Stomach (tissue), 8 donors: ENCODE measurements at regions not wholly inside any gene's neighbourhood (a gene's known extent, or its start where the extent isn't known, plus 50 kb on each side); places are given as distances from the start of the nearest gene placed in this dataset.
"Not testable (repeated sequence)": the region's sequence is repeated elsewhere in the genome, so short reads cannot be mapped to it uniquely, and the experiment has no call there.

Experiments
- DNase-seq, 2 donors: peaks; one replicate each; pipeline versions ENCODE4 v3.0.0 to v3.0.0-alpha.2; 2013 to 2019
- H3K27ac ChIP-seq, 5 donors: fragments of 200-600 bp in 4 of 5; sonication (generic) in 4 of 5; one replicate each; pipeline ENCODE4 v1.5.1; 2013 to 2019; ENCODE audit warnings: mild to moderate bottlenecking in 1 of 5, moderate library complexity in 1 of 5
- H3K27me3 ChIP-seq, 3 donors: fragments of 200-600 bp; sonication (generic); one replicate each; pipeline ENCODE4 v1.5.1; 2017 to 2019; ENCODE audit warnings: mixed run types in 1 of 3
- H3K36me3 ChIP-seq, 4 donors: fragments of 200-600 bp; sonication (generic); 1 replicate in 3 of 4; 2 replicates in 1 of 4; pipeline ENCODE4 v1.5.1; 2016 to 2019
- H3K4me1 ChIP-seq, 4 donors: fragments of 200-600 bp; sonication (generic); one replicate each; pipeline ENCODE4 v1.5.1; 2016 to 2019
- H3K4me3 ChIP-seq, 4 donors: fragments of 200-600 bp; sonication (generic) in 3 of 4; one replicate each; pipeline ENCODE4 v1.5.1; 2016 to 2019; ENCODE audit warnings: mild to moderate bottlenecking in 1 of 4
- H3K9me3 ChIP-seq, 4 donors: fragments of 200-600 bp; sonication (generic); one replicate each; pipeline ENCODE4 v1.5.1; 2016 to 2019
- EP300 ChIP-seq: sonication (generic); formaldehyde crosslinking; IDR thresholded peaks from one replicate; pipeline ENCODE4 v1.6.1; 2017; ENCODE audit warnings: antibody characterized with exemption
- POLR2A ChIP-seq, 4 donors: fragments of 450-650 bp; IDR thresholded peaks; one replicate each; pipeline ENCODE4 v1.6.1; 2016; ENCODE audit warnings: antibody characterized with exemption in 4 of 4, control low read depth in 2 of 4, mild to moderate bottlenecking in 1 of 4, moderate library complexity in 1 of 4
- POLR2AphosphoS5 ChIP-seq, 3 donors: sonication (generic); formaldehyde crosslinking; IDR thresholded peaks; one replicate each; pipeline ENCODE4 v1.6.1; 2016; ENCODE audit warnings: antibody characterized with exemption in 3 of 3
- WGBS, 5 donors: extraction: QIAGEN DNeasy Blood & Tissue Kit in 3 of 5; methylation state at CpG; one replicate each; pipeline versions ENCODE4 v1.1.5 to v1.1.7; 2013 to 2018; 5-methylcytosine and 5-hydroxymethylcytosine counted together
- intact Hi-C: fragments of 100-400 bp; cut with DNase I; formaldehyde crosslinking; loops from one replicate; pipeline ENCODE4 v1.15.1; 2023; ENCODE audit warnings: low total_unique reads
- TF ChIP-seq, protein P1 (sequence below), 7 experiments: fragments of 450-650 bp in 4 of 7; fragments of 200-600 bp in 3 of 7; sonication (generic) in 3 of 7; IDR thresholded peaks; one replicate each; pipeline ENCODE4 v1.5.1; 2016 to 2019; ENCODE audit warnings: antibody characterized with exemption in 7 of 7, control low read depth in 2 of 7, mild to moderate bottlenecking in 1 of 7
- donor health status: healthy with polysubstance abuse.
- donor health status: Bipolar disorder and iron deficiency.
- donor health status: healthy.

DNA sequence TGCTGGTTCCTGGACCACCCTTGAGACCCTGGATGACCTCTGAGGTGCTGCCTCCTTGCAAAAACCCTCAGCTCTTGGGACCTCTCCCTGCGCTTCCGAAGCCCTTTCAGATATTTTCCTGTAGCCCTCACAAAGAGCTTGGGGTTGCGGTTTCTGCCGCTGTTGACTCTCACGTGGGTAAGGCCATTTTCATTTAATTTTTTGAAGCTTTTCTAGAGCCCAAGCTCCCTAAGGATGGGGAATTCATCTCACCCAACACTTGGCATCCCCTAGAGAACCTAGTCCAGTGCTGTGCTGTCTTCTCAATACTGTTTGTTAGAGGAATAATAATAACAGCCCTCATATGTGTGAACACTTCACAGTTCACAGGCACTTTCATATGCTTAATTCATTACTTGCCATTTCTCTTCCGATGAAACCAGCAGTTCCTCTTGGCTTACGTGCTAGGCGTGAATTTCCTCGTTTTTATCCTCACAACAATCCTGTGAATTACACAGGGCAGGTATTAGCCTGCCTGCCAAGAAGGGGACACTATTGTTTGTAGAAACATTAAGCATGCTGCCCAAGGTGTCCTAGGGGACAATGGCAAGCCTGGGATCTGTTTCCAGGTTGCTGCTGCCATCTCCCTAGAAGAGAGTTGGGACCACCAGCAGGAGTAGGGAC is 71.6 kb upstream of the CTBP2 start:
- intact Hi-C loops: no loop called here
- H3K27me3 ChIP-seq: no peaks in the 10 kb centered on the region
- no peak overlapping the region for H3K4me3 ChIP-seq
- WGBS, 5 donors: 82 to 93% (median 89%) methylated on average over 9 of the region's 9 CpGs
- no peaks in the 10 kb centered on the region for H3K9me3 ChIP-seq
- H3K4me1 ChIP-seq: no peaks in the 10 kb centered on the region
- H3K36me3 ChIP-seq: no peaks in the 10 kb centered on the region
- H3K27ac ChIP-seq: no peak overlapping the region
- TF ChIP-seq EP300 (no peak), POLR2A (IDR thresholded peaks at IDR 0.05) (no peak), POLR2AphosphoS5 (IDR thresholded peaks at IDR 0.05) (no peak)
- TF ChIP-seq, protein P1, sequence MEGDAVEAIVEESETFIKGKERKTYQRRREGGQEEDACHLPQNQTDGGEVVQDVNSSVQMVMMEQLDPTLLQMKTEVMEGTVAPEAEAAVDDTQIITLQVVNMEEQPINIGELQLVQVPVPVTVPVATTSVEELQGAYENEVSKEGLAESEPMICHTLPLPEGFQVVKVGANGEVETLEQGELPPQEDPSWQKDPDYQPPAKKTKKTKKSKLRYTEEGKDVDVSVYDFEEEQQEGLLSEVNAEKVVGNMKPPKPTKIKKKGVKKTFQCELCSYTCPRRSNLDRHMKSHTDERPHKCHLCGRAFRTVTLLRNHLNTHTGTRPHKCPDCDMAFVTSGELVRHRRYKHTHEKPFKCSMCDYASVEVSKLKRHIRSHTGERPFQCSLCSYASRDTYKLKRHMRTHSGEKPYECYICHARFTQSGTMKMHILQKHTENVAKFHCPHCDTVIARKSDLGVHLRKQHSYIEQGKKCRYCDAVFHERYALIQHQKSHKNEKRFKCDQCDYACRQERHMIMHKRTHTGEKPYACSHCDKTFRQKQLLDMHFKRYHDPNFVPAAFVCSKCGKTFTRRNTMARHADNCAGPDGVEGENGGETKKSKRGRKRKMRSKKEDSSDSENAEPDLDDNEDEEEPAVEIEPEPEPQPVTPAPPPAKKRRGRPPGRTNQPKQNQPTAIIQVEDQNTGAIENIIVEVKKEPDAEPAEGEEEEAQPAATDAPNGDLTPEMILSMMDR (IDR thresholded peaks at IDR 0.05): no peak
- no peak for DNase-seq

DNA sequence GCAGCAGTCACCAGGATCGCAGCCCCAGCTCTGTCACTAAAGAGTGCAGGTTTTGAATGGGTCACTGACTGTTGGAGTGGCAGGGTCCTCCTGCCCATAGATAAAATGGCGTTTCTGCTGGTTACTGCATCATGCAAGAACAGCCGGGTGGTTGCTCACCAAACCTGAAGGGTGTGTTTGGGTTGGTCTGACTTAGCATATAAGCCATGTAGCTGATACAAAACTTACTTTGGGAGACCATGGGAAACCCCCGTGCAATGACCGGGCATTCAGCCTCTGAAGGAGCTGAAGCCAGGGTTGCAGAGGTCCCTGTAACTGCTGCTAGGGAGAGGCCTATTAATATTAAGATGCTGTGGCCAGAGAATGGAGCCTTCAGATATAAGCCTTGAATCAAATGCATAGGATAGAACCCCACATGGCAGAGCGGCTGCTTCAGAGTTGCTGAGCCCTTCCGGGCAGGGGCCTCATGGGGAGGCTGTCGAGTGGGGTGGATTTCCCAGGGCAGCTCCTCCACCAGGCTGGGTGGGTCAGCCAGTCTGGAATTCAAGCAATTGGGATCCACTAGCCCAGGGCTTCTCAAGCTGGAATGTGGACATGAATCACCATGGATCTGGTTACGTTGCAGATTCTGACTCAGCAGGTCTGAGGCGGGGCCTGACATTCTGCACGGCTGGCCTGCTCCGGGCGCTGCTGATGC is 70.9 kb upstream of the CTBP2 start:
- H3K9me3 ChIP-seq: no peaks in the 10 kb centered on the region
- intact Hi-C loops: no loop called here
- no peak overlapping the region for H3K27ac ChIP-seq
- WGBS, 5 donors: 67 to 83% (median 78%) methylated on average over 13 of the region's 13 CpGs
- H3K4me3 ChIP-seq: no peak overlapping the region
- no peak for DNase-seq
- H3K4me1 ChIP-seq: no peaks in the 10 kb centered on the region
- TF ChIP-seq, protein P1 (IDR thresholded peaks at IDR 0.05): no peak
- TF ChIP-seq POLR2A (IDR thresholded peaks at IDR 0.05) (no peak), POLR2AphosphoS5 (IDR thresholded peaks at IDR 0.05) (no peak), EP300 (no peak)
- H3K36me3 ChIP-seq: no peaks in the 10 kb centered on the region
- no peaks in the 10 kb centered on the region for H3K27me3 ChIP-seq

DNA sequence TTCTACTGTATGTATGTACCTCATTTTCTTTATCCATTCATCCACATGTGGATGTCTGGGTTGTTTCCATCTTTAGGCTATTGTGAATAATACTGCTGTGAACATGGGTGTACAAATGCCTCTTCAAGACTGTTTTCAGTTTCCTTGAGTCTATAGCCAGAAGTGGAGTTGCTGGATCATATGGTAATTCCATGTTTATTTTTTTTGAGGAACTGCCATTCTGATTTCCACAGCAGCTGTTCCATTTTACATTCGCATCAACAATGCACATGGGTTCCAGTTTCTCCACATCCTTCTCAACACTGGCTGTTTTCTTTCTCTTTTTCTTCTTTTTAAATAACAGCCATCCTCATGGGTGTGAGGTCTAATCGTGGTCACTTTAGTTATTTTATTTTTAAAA is 69.9 kb upstream of the CTBP2 start:
- no peak overlapping the region for H3K4me3 ChIP-seq
- no peaks in the 10 kb centered on the region for H3K9me3 ChIP-seq
- H3K27me3 ChIP-seq: no peaks in the 10 kb centered on the region
- no peaks in the 10 kb centered on the region for H3K36me3 ChIP-seq
- no peaks in the 10 kb centered on the region for H3K4me1 ChIP-seq
- intact Hi-C loops: no loop called here
- TF ChIP-seq EP300 (no peak), POLR2A (IDR thresholded peaks at IDR 0.05) (no peak), POLR2AphosphoS5 (IDR thresholded peaks at IDR 0.05) (no peak)
- TF ChIP-seq, protein P1 (IDR thresholded peaks at IDR 0.05): no peak
- 75 to 89% (median 85%) methylated on average over 2 of the region's 2 CpGs for WGBS, 5 donors
- DNase-seq: no peak
- no peak overlapping the region for H3K27ac ChIP-seq

DNA sequence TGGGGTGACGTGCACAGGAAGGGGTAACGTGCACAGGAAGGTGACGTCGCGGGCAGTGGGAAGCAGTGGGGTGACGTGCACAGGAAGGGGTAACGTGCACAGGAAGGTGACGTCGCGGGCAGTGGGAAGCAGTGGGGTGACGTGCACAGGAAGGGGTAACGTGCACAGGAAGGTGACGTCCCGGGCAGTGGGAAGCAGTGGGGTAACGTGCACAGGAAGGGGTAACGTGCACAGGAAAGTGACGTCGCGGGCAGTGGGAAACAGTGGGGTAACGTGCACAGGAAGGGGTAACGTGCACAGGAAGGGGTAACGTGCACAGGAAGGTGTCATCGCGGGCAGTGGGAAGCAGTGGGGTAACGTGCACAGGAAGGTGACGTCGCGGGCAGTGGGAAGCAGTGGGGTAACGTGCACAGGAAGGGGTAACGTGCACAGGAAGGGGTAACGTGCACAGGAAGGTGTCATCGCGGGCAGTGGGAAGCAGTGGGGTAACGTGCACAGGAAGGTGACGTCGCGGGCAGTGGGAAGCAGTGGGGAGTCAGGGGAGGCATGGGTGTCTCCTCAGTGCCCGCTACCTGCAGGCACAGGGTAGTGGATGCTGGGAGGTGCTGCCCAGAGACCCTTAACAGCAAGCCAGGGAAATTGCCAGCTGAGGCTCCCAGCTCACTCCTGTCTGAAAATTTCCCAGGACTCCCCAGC is 68.0 kb upstream of the CTBP2 start:
- DNase-seq, H3K27me3 ChIP-seq, H3K36me3 ChIP-seq, H3K4me3 ChIP-seq, H3K27ac ChIP-seq, H3K9me3 ChIP-seq, H3K4me1 ChIP-seq, intact Hi-C loops: not testable (repeated sequence)
- WGBS, 5 donors: 75 to 91% (median 83%) methylated on average over 29 to 38 of the region's 38 CpGs
